ENCODE measurements at regions not wholly inside any gene's neighbourhood (a gene's known extent, or its start where the extent isn't known, plus 50 kb on each side); places are given as distances from the start of the nearest gene placed in this dataset.
"Not testable (repeated sequence)": the region's sequence is repeated elsewhere in the genome, so short reads cannot be mapped to it uniquely, and the experiment has no call there.

GRCh38 chr9:42300124-42300523 lies 116.7 kb downstream of the SPATA31A6 start:
- TF ChIP-seq CTCF (conservative IDR thresholded peaks at IDR 0.05; ENCODE audit: low read length); EZH2phosphoT487 (IDR thresholded peaks at IDR 0.05; ENCODE audit: borderline replicate concordance): not testable (repeated sequence)

Data from Loucy (cell line).